Fibroblast of pulmonary artery (primary cell): ENCODE measurements at regions not wholly inside any gene's neighbourhood (a gene's known extent, or its start where the extent isn't known, plus 50 kb on each side); places are given as distances from the start of the nearest gene placed in this dataset.

Experiments used
- DNase-seq: peaks from one replicate; pipeline ENCODE4 v3.0.0-alpha.2; 2010; ENCODE audit warnings: low read depth
- H3K4me3 ChIP-seq: replicated peaks from 2 replicates; pipeline ENCODE4 v1.5.1; 2011; ENCODE audit warnings: low read depth, mild to moderate bottlenecking, control low read depth, low read length, moderate library complexity
- TF ChIP-seq, protein P1 (sequence below): IDR thresholded peaks from 2 replicates; pipeline ENCODE4 v1.5.1; 2011; ENCODE audit warnings: mild to moderate bottlenecking, control low read depth, low read length, inconsistent platforms; ENCODE audit errors: missing control alignments

DNA sequence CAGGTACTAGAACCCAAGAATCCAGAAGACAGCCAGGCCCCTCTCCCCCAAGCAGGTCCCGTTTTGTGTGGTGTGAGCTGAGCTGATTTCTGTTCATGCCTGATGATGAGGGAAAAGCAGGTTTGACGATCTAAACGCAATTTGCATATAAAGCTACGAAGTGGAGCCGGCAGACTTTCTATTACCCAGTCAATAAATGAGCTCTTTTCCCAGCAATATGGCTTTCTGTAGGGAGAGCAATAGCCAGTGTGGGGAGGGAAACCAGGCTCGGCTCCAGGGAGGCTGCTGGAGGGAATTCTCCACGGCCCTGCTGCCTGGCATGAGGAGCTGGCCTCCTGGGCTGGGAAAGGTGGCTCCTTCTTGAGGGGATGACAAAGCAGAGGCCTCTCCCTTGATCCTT is 140.7 kb upstream of the AJAP1 start:
- DNase-seq = no peak
- TF ChIP-seq, protein P1, sequence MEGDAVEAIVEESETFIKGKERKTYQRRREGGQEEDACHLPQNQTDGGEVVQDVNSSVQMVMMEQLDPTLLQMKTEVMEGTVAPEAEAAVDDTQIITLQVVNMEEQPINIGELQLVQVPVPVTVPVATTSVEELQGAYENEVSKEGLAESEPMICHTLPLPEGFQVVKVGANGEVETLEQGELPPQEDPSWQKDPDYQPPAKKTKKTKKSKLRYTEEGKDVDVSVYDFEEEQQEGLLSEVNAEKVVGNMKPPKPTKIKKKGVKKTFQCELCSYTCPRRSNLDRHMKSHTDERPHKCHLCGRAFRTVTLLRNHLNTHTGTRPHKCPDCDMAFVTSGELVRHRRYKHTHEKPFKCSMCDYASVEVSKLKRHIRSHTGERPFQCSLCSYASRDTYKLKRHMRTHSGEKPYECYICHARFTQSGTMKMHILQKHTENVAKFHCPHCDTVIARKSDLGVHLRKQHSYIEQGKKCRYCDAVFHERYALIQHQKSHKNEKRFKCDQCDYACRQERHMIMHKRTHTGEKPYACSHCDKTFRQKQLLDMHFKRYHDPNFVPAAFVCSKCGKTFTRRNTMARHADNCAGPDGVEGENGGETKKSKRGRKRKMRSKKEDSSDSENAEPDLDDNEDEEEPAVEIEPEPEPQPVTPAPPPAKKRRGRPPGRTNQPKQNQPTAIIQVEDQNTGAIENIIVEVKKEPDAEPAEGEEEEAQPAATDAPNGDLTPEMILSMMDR = no peak
- no peak overlapping the region for H3K4me3 ChIP-seq

DNA sequence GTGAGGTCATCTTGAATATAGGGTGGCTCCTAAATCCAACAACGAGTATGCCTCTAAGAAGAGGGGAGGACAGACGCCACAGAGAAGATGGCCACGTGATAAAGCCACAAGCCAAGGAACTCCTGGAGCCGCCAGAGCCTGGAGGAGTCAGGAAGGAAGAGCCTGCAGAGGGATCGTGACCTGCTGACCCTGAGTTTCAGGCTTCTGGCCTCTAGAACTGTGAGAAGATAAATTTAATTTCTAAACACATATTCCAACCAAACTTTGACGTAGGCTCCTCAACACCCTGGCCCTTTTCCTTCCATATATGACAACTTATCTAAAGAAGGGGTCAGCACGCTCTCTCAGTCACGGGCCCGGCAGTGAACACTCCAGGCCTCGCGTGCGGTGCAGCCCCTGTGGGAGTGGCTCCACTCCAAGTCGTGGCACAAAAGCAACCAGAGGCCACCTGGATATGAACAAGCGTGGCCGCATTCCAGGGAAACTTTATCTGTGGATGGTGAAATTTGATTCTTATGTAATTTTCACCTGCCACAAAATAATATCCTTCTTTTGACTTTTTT is 138.6 kb upstream of the AJAP1 start:
- no peak for DNase-seq
- no peak overlapping the region for H3K4me3 ChIP-seq
- TF ChIP-seq, protein P1 = no peak

GRCh38 chr1:4516596-4516995 is 137.8 kb upstream of the AJAP1 start:
- no peak for DNase-seq
- H3K4me3 ChIP-seq = no peak overlapping the region
- TF ChIP-seq, protein P1 = no peak

GRCh38 chr1:4517186-4517954 is 137.0 kb upstream of the AJAP1 start:
- no peak overlapping the region for H3K4me3 ChIP-seq
- TF ChIP-seq, protein P1 = no peak
- no peak for DNase-seq

DNA sequence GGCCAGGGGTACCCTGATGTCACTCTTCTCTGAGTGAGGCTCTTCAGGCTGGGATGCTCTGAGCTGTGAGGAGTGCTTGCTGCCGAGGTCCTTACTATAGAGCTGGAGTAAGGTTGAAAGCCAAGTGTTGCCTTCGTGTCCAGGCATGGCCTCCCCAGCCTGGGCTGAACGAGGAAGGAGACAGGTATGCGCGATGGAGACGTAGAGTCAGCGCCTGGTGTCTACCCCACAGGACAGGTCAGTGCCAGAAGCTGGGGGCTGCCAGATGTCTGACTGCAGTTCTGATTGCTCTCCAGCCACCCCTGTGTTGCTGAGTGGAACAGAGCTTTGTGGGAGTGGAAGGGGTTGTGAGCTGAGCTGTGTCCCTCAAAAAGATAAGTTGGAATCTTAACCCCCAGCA is 135.8 kb upstream of the AJAP1 start:
- no peak overlapping the region for H3K4me3 ChIP-seq

DNA sequence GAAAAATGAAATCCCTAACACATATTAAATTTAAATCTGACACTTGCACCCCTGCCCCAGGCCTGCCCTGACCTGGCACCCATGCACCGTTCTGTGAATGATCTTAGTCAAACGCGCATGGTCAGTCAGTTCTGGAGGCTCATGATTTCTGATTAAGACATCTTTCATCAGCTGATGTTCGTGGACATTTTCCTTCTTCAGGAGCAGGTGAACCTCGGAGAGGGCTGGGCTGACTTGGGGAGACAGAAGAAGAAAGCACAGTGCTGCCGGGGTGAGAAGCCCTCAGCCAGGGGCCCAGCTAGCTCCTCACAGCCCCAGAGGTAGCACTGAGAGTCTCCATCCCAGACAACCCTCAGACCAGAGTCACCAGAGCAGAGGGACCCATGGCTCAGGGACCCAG is 134.5 kb upstream of the AJAP1 start:
- no peak for DNase-seq
- no peak overlapping the region for H3K4me3 ChIP-seq
- TF ChIP-seq, protein P1 = no peak

More for the DNA sequence above, 135.8 kb upstream of the AJAP1 start:
- TF ChIP-seq, protein P1 = no peak
- DNase-seq = no peak

- no peak overlapping the region for H3K4me3 ChIP-seq
- TF ChIP-seq, protein P1 = no peak
- DNase-seq = no peak
Observed at GRCh38 chr1:4523551-4523950, 130.9 kb upstream of the AJAP1 start.
